Gastrocnemius medialis (tissue), 4 donors: ENCODE measurements at regions not wholly inside any gene's neighbourhood (a gene's known extent, or its start where the extent isn't known, plus 50 kb on each side); places are given as distances from the start of the nearest gene placed in this dataset.

ENCODE experiments used
- ATAC-seq, 2 donors: fragments of 150-250 bp; one replicate each; pipeline ENCODE4 v1.9.1; 2016
- DNase-seq, 2 donors: peaks; one replicate each; pipeline ENCODE4 v3.0.0-alpha.2; 2019
- H3K27ac ChIP-seq, 4 donors: fragments of 200-600 bp; sonication (generic); 1 replicate in 1 of 4; 2 replicates in 3 of 4; pipeline ENCODE4 v1.5.1; 2016 to 2018; ENCODE audit warnings: mild to moderate bottlenecking in 2 of 4, moderate library complexity in 1 of 4
- H3K27me3 ChIP-seq, 3 donors: fragments of 200-600 bp; sonication (generic) in 2 of 3; 1 replicate in 1 of 3; 2 replicates in 2 of 3; pipeline versions ENCODE4 v1.5.1 to v1.6.0; 2016 to 2019; ENCODE audit warnings: mild to moderate bottlenecking in 1 of 3, moderate library complexity in 1 of 3
- H3K36me3 ChIP-seq, 2 donors: fragments of 200-600 bp; sonication (generic) in 1 of 2; one replicate each; pipeline ENCODE4 v1.5.1; 2017 to 2018
- H3K4me1 ChIP-seq, 2 donors: fragments of 200-600 bp; sonication (generic) in 1 of 2; one replicate each; pipeline ENCODE4 v1.5.1; 2016 to 2017; ENCODE audit warnings: mild to moderate bottlenecking in 2 of 2
- H3K4me3 ChIP-seq, 4 donors: fragments of 200-600 bp; sonication (generic) in 3 of 4; 1 replicate in 1 of 4; 2 replicates in 3 of 4; pipeline ENCODE4 v1.5.1; 2016 to 2019; ENCODE audit warnings: mild to moderate bottlenecking in 2 of 4
- H3K9me3 ChIP-seq, 3 donors: fragments of 200-600 bp; sonication (generic) in 2 of 3; 1 replicate in 1 of 3; 2 replicates in 2 of 3; pipeline ENCODE4 v1.5.1; 2016 to 2019
- CTCF ChIP-seq, 5 experiments: fragments of 450-650 bp in 3 of 5; fragments of 200-600 bp in 2 of 5; sonication (generic) in 2 of 5; IDR thresholded peaks in 4 of 5; conservative IDR thresholded peaks in 1 of 5; 1 replicate in 4 of 5; 2 replicates in 1 of 5; pipeline ENCODE4 v1.5.1; 2016 to 2019; ENCODE audit warnings: antibody characterized with exemption in 5 of 5, mild to moderate bottlenecking in 3 of 5, moderate library complexity in 3 of 5
- POLR2A ChIP-seq, 2 donors: fragments of 450-650 bp; IDR thresholded peaks; one replicate each; pipeline ENCODE4 v1.6.1; 2017; ENCODE audit warnings: antibody characterized with exemption in 2 of 2, mild to moderate bottlenecking in 2 of 2, moderate library complexity in 2 of 2
- in situ Hi-C, 4 donors: fragments of 200-750 bp; cut with MboI; loops; one replicate each; pipeline versions ENCODE4 v1.15.0 to v1.8.0; 2017; ENCODE audit warnings: low sequenced_read_pairs in 4 of 4
- intact Hi-C: fragments of 100-400 bp; cut with DNase I; formaldehyde crosslinking; loops from one replicate; pipeline ENCODE4 v1.15.1; 2023; ENCODE audit warnings: low total_unique reads

GRCh38 chr3:90039994-90040393 lies 932.6 kb downstream of the EPHA3 start:
- ATAC-seq (no peak), DNase-seq (no peak)
- TF ChIP-seq POLR2A (IDR thresholded peaks at IDR 0.05) (no peak), CTCF (IDR thresholded peaks at IDR 0.05 in 4 of 5, conservative IDR thresholded peaks at IDR 0.05 in 1 of 5) (no peak)
- H3K9me3 ChIP-seq = no peaks in the 10 kb centered on the region
- H3K4me3 ChIP-seq = no peak overlapping the region
- intact Hi-C loops = no loop called here
- H3K27ac ChIP-seq = no peak overlapping the region
- no peaks in the 10 kb centered on the region for H3K36me3 ChIP-seq
- no peaks in the 10 kb centered on the region for H3K4me1 ChIP-seq
- no peaks in the 10 kb centered on the region for H3K27me3 ChIP-seq
- in situ Hi-C loops = no loop called here

GRCh38 chr3:90040554-90040953 lies 933.1 kb downstream of the EPHA3 start:
- DNase-seq (no peak), ATAC-seq (no peak)
- Histone ChIP-seq H3K4me1 (no peaks in the 10 kb centered on the region), H3K36me3 (no peaks in the 10 kb centered on the region), H3K27ac (no peak overlapping the region), H3K4me3 (no peak overlapping the region), H3K27me3 (no peaks in the 10 kb centered on the region), H3K9me3 (no peaks in the 10 kb centered on the region)
- TF ChIP-seq POLR2A (IDR thresholded peaks at IDR 0.05) = no peak
- no peak for TF ChIP-seq CTCF (IDR thresholded peaks at IDR 0.05 in 4 of 5, conservative IDR thresholded peaks at IDR 0.05 in 1 of 5)
- intact Hi-C loops = no loop called here
- in situ Hi-C loops = no loop called here

- in situ Hi-C loops = no loop called here
- no peak for TF ChIP-seq CTCF (IDR thresholded peaks at IDR 0.05 in 4 of 5, conservative IDR thresholded peaks at IDR 0.05 in 1 of 5)
- no peak for TF ChIP-seq POLR2A (IDR thresholded peaks at IDR 0.05)
- intact Hi-C loops = no loop called here
- H3K9me3 ChIP-seq = no peaks in the 10 kb centered on the region
- no peak for DNase-seq
- H3K4me3 ChIP-seq = no peak overlapping the region
- H3K27me3 ChIP-seq = no peaks in the 10 kb centered on the region
- H3K27ac ChIP-seq = no peak overlapping the region
- no peaks in the 10 kb centered on the region for H3K4me1 ChIP-seq
- no peak for ATAC-seq
- H3K36me3 ChIP-seq = no peaks in the 10 kb centered on the region
Observed at GRCh38 chr3:90041995-90042394, 934.6 kb downstream of the EPHA3 start.

GRCh38 chr3:90043287-90043686 lies 935.9 kb downstream of the EPHA3 start:
- Histone ChIP-seq H3K4me1 (no peaks in the 10 kb centered on the region), H3K4me3 (no peak overlapping the region), H3K27ac (no peak overlapping the region), H3K9me3 (no peaks in the 10 kb centered on the region), H3K27me3 (no peaks in the 10 kb centered on the region), H3K36me3 (no peaks in the 10 kb centered on the region)
- ATAC-seq (no peak), DNase-seq (no peak)
- in situ Hi-C loops (no loop called here), intact Hi-C loops (no loop called here)
- TF ChIP-seq POLR2A (IDR thresholded peaks at IDR 0.05) = no peak
- no peak for TF ChIP-seq CTCF (IDR thresholded peaks at IDR 0.05 in 4 of 5, conservative IDR thresholded peaks at IDR 0.05 in 1 of 5)

- intact Hi-C loops = no loop called here
- Histone ChIP-seq H3K4me3 (no peak overlapping the region), H3K27ac (no peak overlapping the region), H3K36me3 (no peaks in the 10 kb centered on the region), H3K27me3 (no peaks in the 10 kb centered on the region), H3K9me3 (no peaks in the 10 kb centered on the region), H3K4me1 (no peaks in the 10 kb centered on the region)
- in situ Hi-C loops = no loop called here
- TF ChIP-seq POLR2A (IDR thresholded peaks at IDR 0.05) (no peak), CTCF (IDR thresholded peaks at IDR 0.05 in 4 of 5, conservative IDR thresholded peaks at IDR 0.05 in 1 of 5) (no peak)
- no peak for ATAC-seq
- no peak for DNase-seq
Observed at GRCh38 chr3:90044084-90044816, 936.8 kb downstream of the EPHA3 start.
